Liver (tissue), 3 donors: ENCODE measurements at regions not wholly inside any gene's neighbourhood (a gene's known extent, or its start where the extent isn't known, plus 50 kb on each side); places are given as distances from the start of the nearest gene placed in this dataset.

ENCODE experiments used
- CTCF ChIP-seq: fragments of 150-350 bp; IDR thresholded peaks from 2 replicates; pipeline ENCODE4 v1.5.1; 2017; ENCODE audit warnings: improper control_type of control experiment, low read depth, low read length; ENCODE audit not compliant: missing input control
- EGR1 ChIP-seq, 2 donors: IDR thresholded peaks; 2 replicates each; pipeline ENCODE4 v1.6.1; 2016 to 2018; ENCODE audit warnings: antibody characterized with exemption in 2 of 2, low read depth in 2 of 2
- FOXA1 ChIP-seq: IDR thresholded peaks from 2 replicates; pipeline ENCODE4 v1.6.1; 2016; ENCODE audit warnings: antibody characterized with exemption
- GABPA ChIP-seq, 2 donors: IDR thresholded peaks in 1 of 2; conservative IDR thresholded peaks in 1 of 2; 2 replicates each; pipeline ENCODE4 v1.6.1; 2016; ENCODE audit warnings: antibody characterized with exemption in 2 of 2, mild to moderate bottlenecking in 1 of 2, moderate library complexity in 1 of 2
- HNF4A ChIP-seq, 2 donors: conservative IDR thresholded peaks; 2 replicates each; pipeline ENCODE4 v1.6.1; 2016; ENCODE audit warnings: antibody characterized with exemption in 2 of 2, mild to moderate bottlenecking in 2 of 2
- JUND ChIP-seq, 2 donors: IDR thresholded peaks; 2 replicates each; pipeline ENCODE4 v1.6.1; 2016; ENCODE audit warnings: antibody characterized with exemption in 2 of 2
- MAX ChIP-seq: IDR thresholded peaks from 2 replicates; pipeline ENCODE4 v1.6.1; 2016; ENCODE audit warnings: antibody characterized with exemption
- RAD21 ChIP-seq, 2 donors: IDR thresholded peaks; 2 replicates each; pipeline ENCODE4 v1.6.1; 2016; ENCODE audit warnings: antibody characterized with exemption in 2 of 2, mild to moderate bottlenecking in 2 of 2
- SP1 ChIP-seq: IDR thresholded peaks from 2 replicates; pipeline ENCODE4 v1.6.1; 2018; ENCODE audit warnings: antibody characterized with exemption, mild to moderate bottlenecking
- TAF1 ChIP-seq: conservative IDR thresholded peaks from 2 replicates; pipeline ENCODE4 v1.6.1; 2016; ENCODE audit warnings: antibody characterized with exemption, mild to moderate bottlenecking
- YY1 ChIP-seq: IDR thresholded peaks from 2 replicates; pipeline ENCODE4 v1.6.1; 2016; ENCODE audit warnings: antibody characterized with exemption, mild to moderate bottlenecking
- TF ChIP-seq, protein P1 (sequence below): IDR thresholded peaks from 2 replicates; pipeline ENCODE4 v1.6.1; 2016; ENCODE audit warnings: antibody characterized with exemption, mild to moderate bottlenecking
- TF ChIP-seq, protein P2 (sequence below): IDR thresholded peaks from 2 replicates; pipeline ENCODE4 v1.6.1; 2016; ENCODE audit warnings: antibody characterized with exemption
- donor health status: healthy.
- donor health status: healthy.

GRCh38 chr5:34409373-34409772, 246.8 kb upstream of the RAI14 start:
- TF ChIP-seq, protein P1, sequence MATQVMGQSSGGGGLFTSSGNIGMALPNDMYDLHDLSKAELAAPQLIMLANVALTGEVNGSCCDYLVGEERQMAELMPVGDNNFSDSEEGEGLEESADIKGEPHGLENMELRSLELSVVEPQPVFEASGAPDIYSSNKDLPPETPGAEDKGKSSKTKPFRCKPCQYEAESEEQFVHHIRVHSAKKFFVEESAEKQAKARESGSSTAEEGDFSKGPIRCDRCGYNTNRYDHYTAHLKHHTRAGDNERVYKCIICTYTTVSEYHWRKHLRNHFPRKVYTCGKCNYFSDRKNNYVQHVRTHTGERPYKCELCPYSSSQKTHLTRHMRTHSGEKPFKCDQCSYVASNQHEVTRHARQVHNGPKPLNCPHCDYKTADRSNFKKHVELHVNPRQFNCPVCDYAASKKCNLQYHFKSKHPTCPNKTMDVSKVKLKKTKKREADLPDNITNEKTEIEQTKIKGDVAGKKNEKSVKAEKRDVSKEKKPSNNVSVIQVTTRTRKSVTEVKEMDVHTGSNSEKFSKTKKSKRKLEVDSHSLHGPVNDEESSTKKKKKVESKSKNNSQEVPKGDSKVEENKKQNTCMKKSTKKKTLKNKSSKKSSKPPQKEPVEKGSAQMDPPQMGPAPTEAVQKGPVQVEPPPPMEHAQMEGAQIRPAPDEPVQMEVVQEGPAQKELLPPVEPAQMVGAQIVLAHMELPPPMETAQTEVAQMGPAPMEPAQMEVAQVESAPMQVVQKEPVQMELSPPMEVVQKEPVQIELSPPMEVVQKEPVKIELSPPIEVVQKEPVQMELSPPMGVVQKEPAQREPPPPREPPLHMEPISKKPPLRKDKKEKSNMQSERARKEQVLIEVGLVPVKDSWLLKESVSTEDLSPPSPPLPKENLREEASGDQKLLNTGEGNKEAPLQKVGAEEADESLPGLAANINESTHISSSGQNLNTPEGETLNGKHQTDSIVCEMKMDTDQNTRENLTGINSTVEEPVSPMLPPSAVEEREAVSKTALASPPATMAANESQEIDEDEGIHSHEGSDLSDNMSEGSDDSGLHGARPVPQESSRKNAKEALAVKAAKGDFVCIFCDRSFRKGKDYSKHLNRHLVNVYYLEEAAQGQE = no peak
- no peak for TF ChIP-seq CTCF
- no peak for TF ChIP-seq HNF4A (conservative IDR thresholded peaks at IDR 0.05)
- no peak for TF ChIP-seq YY1
- no peak for TF ChIP-seq EGR1 (IDR thresholded peaks at IDR 0.05; ENCODE audit: low read depth in 2 of 2)
- TF ChIP-seq GABPA (IDR thresholded peaks at IDR 0.05 in 1 of 2, conservative IDR thresholded peaks at IDR 0.05 in 1 of 2) = no peak
- no peak for TF ChIP-seq JUND (IDR thresholded peaks at IDR 0.05)
- TF ChIP-seq RAD21 (IDR thresholded peaks at IDR 0.05) = no peak
- TF ChIP-seq MAX = no peak
- TF ChIP-seq SP1 = no peak
- TF ChIP-seq, protein P2, sequence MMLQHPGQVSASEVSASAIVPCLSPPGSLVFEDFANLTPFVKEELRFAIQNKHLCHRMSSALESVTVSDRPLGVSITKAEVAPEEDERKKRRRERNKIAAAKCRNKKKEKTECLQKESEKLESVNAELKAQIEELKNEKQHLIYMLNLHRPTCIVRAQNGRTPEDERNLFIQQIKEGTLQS = no peak
- TF ChIP-seq TAF1 = no peak
- no peak for TF ChIP-seq FOXA1
